Stomach (tissue), 8 donors: ENCODE measurements at regions not wholly inside any gene's neighbourhood (a gene's known extent, or its start where the extent isn't known, plus 50 kb on each side); places are given as distances from the start of the nearest gene placed in this dataset.
A peak's percentile ranks its signal among the peaks of the same experiment; 100 is the strongest.

ENCODE experiments used
- DNase-seq, 2 donors: peaks; one replicate each; pipeline versions ENCODE4 v3.0.0 to v3.0.0-alpha.2; 2013 to 2019
- H3K27ac ChIP-seq, 5 donors: fragments of 200-600 bp in 4 of 5; sonication (generic) in 4 of 5; one replicate each; pipeline ENCODE4 v1.5.1; 2013 to 2019; ENCODE audit warnings: mild to moderate bottlenecking in 1 of 5, moderate library complexity in 1 of 5
- H3K27me3 ChIP-seq, 3 donors: fragments of 200-600 bp; sonication (generic); one replicate each; pipeline ENCODE4 v1.5.1; 2017 to 2019; ENCODE audit warnings: mixed run types in 1 of 3
- H3K36me3 ChIP-seq, 4 donors: fragments of 200-600 bp; sonication (generic); 1 replicate in 3 of 4; 2 replicates in 1 of 4; pipeline ENCODE4 v1.5.1; 2016 to 2019
- H3K4me1 ChIP-seq, 4 donors: fragments of 200-600 bp; sonication (generic); one replicate each; pipeline ENCODE4 v1.5.1; 2016 to 2019
- H3K4me3 ChIP-seq, 4 donors: fragments of 200-600 bp; sonication (generic) in 3 of 4; one replicate each; pipeline ENCODE4 v1.5.1; 2016 to 2019; ENCODE audit warnings: mild to moderate bottlenecking in 1 of 4
- H3K9me3 ChIP-seq, 4 donors: fragments of 200-600 bp; sonication (generic); one replicate each; pipeline ENCODE4 v1.5.1; 2016 to 2019
- EP300 ChIP-seq: sonication (generic); formaldehyde crosslinking; IDR thresholded peaks from one replicate; pipeline ENCODE4 v1.6.1; 2017; ENCODE audit warnings: antibody characterized with exemption
- POLR2A ChIP-seq, 4 donors: fragments of 450-650 bp; IDR thresholded peaks; one replicate each; pipeline ENCODE4 v1.6.1; 2016; ENCODE audit warnings: antibody characterized with exemption in 4 of 4, control low read depth in 2 of 4, mild to moderate bottlenecking in 1 of 4, moderate library complexity in 1 of 4
- POLR2AphosphoS5 ChIP-seq, 3 donors: sonication (generic); formaldehyde crosslinking; IDR thresholded peaks; one replicate each; pipeline ENCODE4 v1.6.1; 2016; ENCODE audit warnings: antibody characterized with exemption in 3 of 3
- WGBS, 5 donors: extraction: QIAGEN DNeasy Blood & Tissue Kit in 3 of 5; methylation state at CpG; one replicate each; pipeline versions ENCODE4 v1.1.5 to v1.1.7; 2013 to 2018; 5-methylcytosine and 5-hydroxymethylcytosine counted together
- intact Hi-C: fragments of 100-400 bp; cut with DNase I; formaldehyde crosslinking; loops from one replicate; pipeline ENCODE4 v1.15.1; 2023; ENCODE audit warnings: low total_unique reads
- TF ChIP-seq, protein P1 (sequence below), 7 experiments: fragments of 450-650 bp in 4 of 7; fragments of 200-600 bp in 3 of 7; sonication (generic) in 3 of 7; IDR thresholded peaks; one replicate each; pipeline ENCODE4 v1.5.1; 2016 to 2019; ENCODE audit warnings: antibody characterized with exemption in 7 of 7, control low read depth in 2 of 7, mild to moderate bottlenecking in 1 of 7
- donor health status: healthy with polysubstance abuse.
- donor health status: Bipolar disorder and iron deficiency.
- donor health status: healthy.

DNA sequence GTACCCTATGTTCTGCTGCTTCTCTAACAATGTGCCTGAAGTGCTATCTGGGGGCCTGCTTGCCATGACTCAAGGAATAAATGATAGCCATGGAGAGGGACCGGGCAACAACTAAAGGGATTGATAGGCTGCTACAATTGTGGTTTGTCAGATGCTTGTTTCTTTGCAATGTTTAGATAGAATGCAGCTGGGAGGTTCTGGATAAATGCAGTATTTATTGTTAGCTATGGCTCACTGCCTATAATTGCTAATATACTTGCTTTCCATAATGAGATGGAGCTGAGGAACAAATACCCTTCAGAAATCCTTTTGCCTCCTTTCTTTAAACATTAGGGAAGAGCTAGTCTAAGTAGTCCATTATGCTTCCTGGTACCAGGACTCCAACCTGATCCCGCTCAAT lies 575.2 kb upstream of the SYNCRIP start:
- intact Hi-C loops: no loop called here
- Histone ChIP-seq H3K4me3 (no peak overlapping the region), H3K27ac (no peak overlapping the region)

DNA sequence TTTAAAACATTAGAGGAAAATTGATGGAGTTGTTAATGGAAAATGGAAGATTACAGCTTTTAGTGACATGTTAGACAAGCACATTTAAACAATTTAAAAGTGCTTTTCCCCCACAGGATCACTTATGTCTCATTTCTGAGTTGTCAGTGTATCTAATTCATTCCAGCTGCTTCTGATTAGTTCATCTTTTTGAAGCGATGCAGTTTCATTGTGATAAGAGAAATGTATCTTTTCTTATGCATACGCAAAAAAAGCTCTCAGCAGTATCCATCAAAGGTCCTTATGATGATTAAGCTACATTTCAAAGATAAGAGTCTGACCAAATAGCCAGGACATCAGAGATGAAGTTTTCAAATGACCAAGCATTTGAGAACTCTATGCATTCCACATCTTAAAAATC lies 572.6 kb upstream of the SYNCRIP start:
- no peak for TF ChIP-seq POLR2A (IDR thresholded peaks at IDR 0.05)
- TF ChIP-seq POLR2AphosphoS5 (IDR thresholded peaks at IDR 0.05): no peak
- TF ChIP-seq EP300: no peak
- TF ChIP-seq, protein P1, sequence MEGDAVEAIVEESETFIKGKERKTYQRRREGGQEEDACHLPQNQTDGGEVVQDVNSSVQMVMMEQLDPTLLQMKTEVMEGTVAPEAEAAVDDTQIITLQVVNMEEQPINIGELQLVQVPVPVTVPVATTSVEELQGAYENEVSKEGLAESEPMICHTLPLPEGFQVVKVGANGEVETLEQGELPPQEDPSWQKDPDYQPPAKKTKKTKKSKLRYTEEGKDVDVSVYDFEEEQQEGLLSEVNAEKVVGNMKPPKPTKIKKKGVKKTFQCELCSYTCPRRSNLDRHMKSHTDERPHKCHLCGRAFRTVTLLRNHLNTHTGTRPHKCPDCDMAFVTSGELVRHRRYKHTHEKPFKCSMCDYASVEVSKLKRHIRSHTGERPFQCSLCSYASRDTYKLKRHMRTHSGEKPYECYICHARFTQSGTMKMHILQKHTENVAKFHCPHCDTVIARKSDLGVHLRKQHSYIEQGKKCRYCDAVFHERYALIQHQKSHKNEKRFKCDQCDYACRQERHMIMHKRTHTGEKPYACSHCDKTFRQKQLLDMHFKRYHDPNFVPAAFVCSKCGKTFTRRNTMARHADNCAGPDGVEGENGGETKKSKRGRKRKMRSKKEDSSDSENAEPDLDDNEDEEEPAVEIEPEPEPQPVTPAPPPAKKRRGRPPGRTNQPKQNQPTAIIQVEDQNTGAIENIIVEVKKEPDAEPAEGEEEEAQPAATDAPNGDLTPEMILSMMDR (IDR thresholded peaks at IDR 0.05): no peak
- Histone ChIP-seq H3K4me3 (no peak overlapping the region), H3K9me3 (no peaks in the 10 kb centered on the region), H3K27ac (no peak overlapping the region), H3K27me3 (no peaks in the 10 kb centered on the region), H3K36me3 (no peaks in the 10 kb centered on the region), H3K4me1 (no peaks in the 10 kb centered on the region)
- intact Hi-C loops: no loop called here
- WGBS, 5 donors: 61 to 67% (median 65%) methylated on average over 2 of the region's 2 CpGs
- peak in 1 of 2 donors; percentile 6 for DNase-seq

More for the DNA sequence above, 575.2 kb upstream of the SYNCRIP start:
- no peaks in the 10 kb centered on the region for H3K36me3 ChIP-seq
- H3K9me3 ChIP-seq: no peaks in the 10 kb centered on the region
- TF ChIP-seq, protein P1 (IDR thresholded peaks at IDR 0.05): no peak
- TF ChIP-seq POLR2A (IDR thresholded peaks at IDR 0.05): no peak
- TF ChIP-seq POLR2AphosphoS5 (IDR thresholded peaks at IDR 0.05): no peak
- TF ChIP-seq EP300: no peak
- DNase-seq: no peak
- no peaks in the 10 kb centered on the region for H3K27me3 ChIP-seq
- no peaks in the 10 kb centered on the region for H3K4me1 ChIP-seq
- 36 to 83% (median 59%) methylated on average over 2 of the region's 2 CpGs for WGBS, 5 donors

DNA sequence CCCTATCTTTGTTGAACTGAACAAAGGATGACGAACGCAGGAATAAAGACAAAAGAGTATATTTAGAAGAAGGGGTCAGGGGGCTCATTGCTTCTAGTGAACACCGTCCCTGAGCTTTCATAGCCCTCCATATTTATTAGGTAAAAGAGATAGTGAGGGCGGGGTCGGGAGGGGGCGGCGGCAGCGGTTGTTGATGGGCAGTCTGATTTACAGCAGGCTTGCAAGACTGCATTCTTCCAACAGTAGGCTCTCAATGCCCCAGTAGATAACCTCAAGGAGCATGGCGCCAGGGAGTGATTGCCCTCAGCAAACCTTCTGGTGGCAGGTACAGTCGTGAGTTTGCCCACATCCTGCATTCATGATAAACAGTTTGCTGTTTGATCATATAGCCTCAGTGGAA lies 563.3 kb upstream of the SYNCRIP start:
- whole genome bisulfite sequencing, 5 donors: 73 to 84% (median 80%) methylated on average over 10 of the region's 10 CpGs
- TF ChIP-seq, protein P1 (IDR thresholded peaks at IDR 0.05): no peak
- TF ChIP-seq POLR2AphosphoS5 (IDR thresholded peaks at IDR 0.05) (no peak), EP300 (no peak), POLR2A (IDR thresholded peaks at IDR 0.05) (no peak)
- intact Hi-C loops: no loop called here
- H3K36me3 ChIP-seq: no peaks in the 10 kb centered on the region
- H3K9me3 ChIP-seq: no peaks in the 10 kb centered on the region
- no peaks in the 10 kb centered on the region for H3K4me1 ChIP-seq
- no peak overlapping the region for H3K4me3 ChIP-seq
- no peak for DNase-seq
- no peak overlapping the region for H3K27ac ChIP-seq
- H3K27me3 ChIP-seq: no peaks in the 10 kb centered on the region

DNA sequence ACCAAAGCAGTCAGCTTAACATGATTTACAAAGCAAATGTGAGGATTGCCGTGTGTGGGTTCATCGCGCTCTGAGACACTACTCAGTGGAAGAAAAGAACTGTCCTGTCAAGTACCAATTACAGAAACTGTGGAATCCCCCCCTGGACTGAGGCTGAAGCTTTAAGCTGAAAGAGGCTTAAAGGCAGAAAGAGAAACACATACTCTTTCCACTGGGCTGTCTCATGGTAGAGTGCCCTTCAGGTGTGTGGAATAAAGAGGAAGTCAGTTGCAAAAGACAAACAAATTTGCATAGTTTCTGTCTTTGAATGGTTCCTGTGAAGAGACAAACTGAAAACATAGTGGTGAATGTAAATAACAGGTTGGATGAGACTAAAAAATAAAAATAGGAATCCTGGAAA lies 560.4 kb upstream of the SYNCRIP start:
- TF ChIP-seq, protein P1 (IDR thresholded peaks at IDR 0.05): no peak
- TF ChIP-seq POLR2A (IDR thresholded peaks at IDR 0.05) (no peak), EP300 (no peak), POLR2AphosphoS5 (IDR thresholded peaks at IDR 0.05) (no peak)
- H3K4me1 ChIP-seq: no peaks in the 10 kb centered on the region
- H3K4me3 ChIP-seq: no peak overlapping the region
- WGBS, 5 donors: 84 to 94% (median 89%) methylated on average over 3 of the region's 3 CpGs
- DNase-seq: no peak
- H3K27me3 ChIP-seq: no peaks in the 10 kb centered on the region
- no peaks in the 10 kb centered on the region for H3K9me3 ChIP-seq
- intact Hi-C loops: no loop called here
- H3K36me3 ChIP-seq: no peaks in the 10 kb centered on the region
- no peak overlapping the region for H3K27ac ChIP-seq
